Calu3 (cell line): ENCODE measurements at regions not wholly inside any gene's neighbourhood (a gene's known extent, or its start where the extent isn't known, plus 50 kb on each side); places are given as distances from the start of the nearest gene placed in this dataset.

ENCODE experiments used
- BruUV-seq: library from RNA; stranded (reverse); fragments of 400-500 nt; replicated peaks from 2 replicates; lab custom pipeline; 2021; lab: Mats Ljungman, UMichigan
- CTCF ChIA-PET: fragments of 300-600 bp; sonication (Branson Sonifier 250); formaldehyde crosslinking; loops from one replicate; lab custom pipeline; 2022; ENCODE audit warnings: antibody characterized with exemption; lab: Charles Lee
- DNase-seq: peaks from one replicate; pipeline ENCODE4 v3.0.0; 2022
- H3K27ac Mint-ChIP-seq: one replicate; pipeline ENCODE4 v1.8.0; 2022; ENCODE audit warnings: mixed read lengths; ENCODE audit not compliant: unreplicated experiment
- H3K27me3 Mint-ChIP-seq: one replicate; pipeline ENCODE4 v1.8.0; 2022; ENCODE audit warnings: mixed read lengths; ENCODE audit not compliant: unreplicated experiment
- H3K36me3 Mint-ChIP-seq: one replicate; pipeline ENCODE4 v1.8.0; 2022; ENCODE audit warnings: mild to moderate bottlenecking, moderate library complexity, mixed read lengths; ENCODE audit not compliant: insufficient read depth, unreplicated experiment
- H3K4me1 Mint-ChIP-seq: one replicate; pipeline ENCODE4 v1.8.0; 2022; ENCODE audit warnings: mild to moderate bottlenecking, low read depth, mixed read lengths; ENCODE audit not compliant: unreplicated experiment
- H3K4me3 Mint-ChIP-seq: one replicate; pipeline ENCODE4 v1.8.0; 2022; ENCODE audit warnings: mild to moderate bottlenecking, low read depth, moderate library complexity, mixed read lengths; ENCODE audit not compliant: unreplicated experiment
- H3K9me3 Mint-ChIP-seq: one replicate; pipeline ENCODE4 v1.8.0; 2022; ENCODE audit warnings: low read depth, mixed read lengths; ENCODE audit not compliant: unreplicated experiment
- CTCF ChIP-seq: fragments of 200-600 bp; IDR thresholded peaks from one replicate; pipeline ENCODE4 v1.8.0; 2022; ENCODE audit warnings: antibody characterized with exemption; ENCODE audit not compliant: unreplicated experiment
- intact Hi-C: fragments of 100-400 bp; cut with micrococcal nuclease; formaldehyde crosslinking; loops from one replicate; pipeline ENCODE4 v1.10.0; 2022; ENCODE audit not compliant: unreplicated experiment

GRCh38 chr2:122368576-122369243, 613.3 kb downstream of the TSN start:
- no peaks in the 10 kb centered on the region for H3K36me3 Mint-ChIP-seq
- CTCF ChIA-PET: no interaction called here
- no peak overlapping the region for H3K4me3 Mint-ChIP-seq
- peaks cover 22% of the 10 kb centered on the region for H3K27me3 Mint-ChIP-seq
- no peak overlapping the region for H3K27ac Mint-ChIP-seq
- intact Hi-C loops: loop anchor here (2.0 kb wide), 1 partner anchor 178 kb away; no protein-coding TSS in a partner anchor
- no peak for TF ChIP-seq CTCF
- peaks cover 2% of the 10 kb centered on the region for H3K9me3 Mint-ChIP-seq
- BruUV-seq: no TSS peak
- DNase-seq: peak; percentile 24
- H3K4me1 Mint-ChIP-seq: no peaks in the 10 kb centered on the region

- Mint-ChIP-seq H3K36me3 (no peaks in the 10 kb centered on the region), H3K9me3 (no peaks in the 10 kb centered on the region), H3K4me1 (no peaks in the 10 kb centered on the region), H3K4me3 (no peak overlapping the region), H3K27me3 (peaks cover 14% of the 10 kb centered on the region), H3K27ac (no peak overlapping the region)
- TF ChIP-seq CTCF: no peak
- BruUV-seq: no TSS peak
- CTCF ChIA-PET: no interaction called here
- intact Hi-C loops: loop anchor here (10.0 kb wide), 1 partner anchor 404 kb away; no protein-coding TSS in a partner anchor
- DNase-seq: no peak
Measured at GRCh38 chr2:122378521-122378920, 623.1 kb downstream of the TSN start.

- intact Hi-C loops: no loop called here
- no peak overlapping the region for H3K4me3 Mint-ChIP-seq
- no peaks in the 10 kb centered on the region for H3K36me3 Mint-ChIP-seq
- TF ChIP-seq CTCF: no peak
- CTCF ChIA-PET: no interaction called here
- BruUV-seq: no TSS peak
- no peaks in the 10 kb centered on the region for H3K27me3 Mint-ChIP-seq
- DNase-seq: no peak
- H3K4me1 Mint-ChIP-seq: peaks cover 1% of the 10 kb centered on the region
- no peak overlapping the region for H3K27ac Mint-ChIP-seq
- H3K9me3 Mint-ChIP-seq: peaks cover 15% of the 10 kb centered on the region
Measured at GRCh38 chr2:122384768-122385333, 629.4 kb downstream of the TSN start.

- H3K4me1 Mint-ChIP-seq: peaks cover 22% of the 10 kb centered on the region
Measured at GRCh38 chr2:122388208-122388607, 632.8 kb downstream of the TSN start.

More at GRCh38 chr2:122388208-122388607, 632.8 kb downstream of the TSN start:
- intact Hi-C loops: no loop called here
- TF ChIP-seq CTCF: no peak
- Mint-ChIP-seq H3K36me3 (no peaks in the 10 kb centered on the region), H3K9me3 (peaks cover 15% of the 10 kb centered on the region), H3K27me3 (no peaks in the 10 kb centered on the region), H3K4me3 (no peak overlapping the region), H3K27ac (peak overlapping the region; percentile 69)
- BruUV-seq: no TSS peak
- CTCF ChIA-PET: no interaction called here
- DNase-seq: no peak
